ENCODE measurements at regions not wholly inside any gene's neighbourhood (a gene's known extent, or its start where the extent isn't known, plus 50 kb on each side); places are given as distances from the start of the nearest gene placed in this dataset.
A peak's percentile ranks its signal among the peaks of the same experiment; 100 is the strongest.

- DNase-seq (ENCODE audit: low read depth): no peak
Observed at GRCh38 chr2:198220763-198221610, 416.6 kb downstream of the PLCL1 start.

- DNase-seq (ENCODE audit: low read depth): no peak
Observed at GRCh38 chr2:198219292-198219691, 414.9 kb downstream of the PLCL1 start.

- DNase-seq (ENCODE audit: low read depth): no peak
Observed at GRCh38 chr2:198214114-198214596, 409.8 kb downstream of the PLCL1 start.

- DNase-seq (ENCODE audit: low read depth): no peak
Observed at GRCh38 chr2:198213253-198213652, 408.9 kb downstream of the PLCL1 start.

GRCh38 chr2:198211706-198212105 is 407.3 kb downstream of the PLCL1 start:
- DNase-seq (ENCODE audit: low read depth): no peak

GRCh38 chr2:198203336-198204069 is 399.1 kb downstream of the PLCL1 start:
- peak; percentile 3 for DNase-seq (ENCODE audit: low read depth)

Data from ELR (cell line).